H9 (cell line): ENCODE measurements at regions not wholly inside any gene's neighbourhood (a gene's known extent, or its start where the extent isn't known, plus 50 kb on each side); places are given as distances from the start of the nearest gene placed in this dataset.

Experiments
- DNase-seq: peaks from one replicate; pipeline ENCODE4 v3.0.0-alpha.2; 2017
- H2AFZ ChIP-seq: one replicate; pipeline ENCODE4 v1.6.1; 2013; ENCODE audit warnings: mild to moderate bottlenecking, low read length, control low read depth, moderate library complexity
- H2AK5ac ChIP-seq: 2 replicates; pipeline ENCODE4 v1.6.1; 2013; ENCODE audit warnings: low read length, control low read depth, mixed read lengths; ENCODE audit not compliant: insufficient read length
- H2BK120ac ChIP-seq: one replicate; pipeline ENCODE4 v1.6.1; 2013; ENCODE audit warnings: low read depth, mild to moderate bottlenecking, low read length, control low read depth, inconsistent platforms; ENCODE audit not compliant: poor library complexity, severe bottlenecking
- H2BK12ac ChIP-seq: 2 replicates; pipeline ENCODE4 v1.6.1; 2013; ENCODE audit warnings: low read length, control low read depth, mixed read lengths, low read depth; ENCODE audit not compliant: insufficient read length
- H2BK15ac ChIP-seq: 2 replicates; pipeline ENCODE4 v1.6.1; 2013; ENCODE audit warnings: low read depth, low read length, control low read depth
- H2BK20ac ChIP-seq: one replicate; pipeline ENCODE4 v1.6.1; 2013; ENCODE audit warnings: low read depth, mild to moderate bottlenecking, low read length, control low read depth, inconsistent platforms; ENCODE audit not compliant: poor library complexity, severe bottlenecking
- H2BK5ac ChIP-seq: 2 replicates; pipeline ENCODE4 v1.6.1; 2013; ENCODE audit warnings: low read length, control low read depth, mixed read lengths; ENCODE audit not compliant: insufficient read length
- H3K14ac ChIP-seq: 2 replicates; pipeline ENCODE4 v1.6.1; 2013; ENCODE audit warnings: low read length, control low read depth; ENCODE audit not compliant: insufficient read depth
- H3K18ac ChIP-seq: 2 replicates; pipeline ENCODE4 v1.6.1; 2013; ENCODE audit warnings: low read depth, mild to moderate bottlenecking, mixed read lengths, low read length, control low read depth; ENCODE audit not compliant: insufficient read length
- H3K23ac ChIP-seq: 2 replicates; pipeline ENCODE4 v1.6.1; 2013; ENCODE audit warnings: low read length, control low read depth, mixed read lengths, low read depth; ENCODE audit not compliant: insufficient read length
- H3K23me2 ChIP-seq: 2 replicates; pipeline ENCODE4 v1.6.1; 2013; ENCODE audit warnings: low read depth, mild to moderate bottlenecking, mixed read lengths, low read length, control low read depth; ENCODE audit not compliant: insufficient read length, poor library complexity, severe bottlenecking
- H3K27ac ChIP-seq: 2 replicates; pipeline ENCODE4 v1.5.1; 2013; ENCODE audit warnings: low read length, control low read depth, mixed read lengths, low read depth; ENCODE audit not compliant: insufficient read length
- H3K27me3 ChIP-seq: 2 replicates; pipeline ENCODE4 v1.6.1; 2013; ENCODE audit warnings: low read length, control low read depth, inconsistent platforms; ENCODE audit not compliant: insufficient read depth
- H3K4ac ChIP-seq: 2 replicates; pipeline ENCODE4 v1.6.1; 2013; ENCODE audit warnings: low read depth, mild to moderate bottlenecking, control low read depth, inconsistent platforms, low read length, moderate library complexity
- H3K4me1 ChIP-seq: 2 replicates; pipeline ENCODE4 v1.6.1; 2013; ENCODE audit warnings: low read length, control low read depth, inconsistent platforms; ENCODE audit not compliant: insufficient read depth
- H3K4me2 ChIP-seq: 2 replicates; pipeline ENCODE4 v1.6.1; 2013; ENCODE audit warnings: low read length, control low read depth, mixed read lengths; ENCODE audit not compliant: insufficient read length, insufficient read depth
- H3K56ac ChIP-seq: 2 replicates; pipeline ENCODE4 v1.6.1; 2013; ENCODE audit warnings: low read depth, mild to moderate bottlenecking, mixed read lengths, low read length, control low read depth; ENCODE audit not compliant: insufficient read length
- H3K79me1 ChIP-seq: 2 replicates; pipeline ENCODE4 v1.6.1; 2013; ENCODE audit warnings: low read depth, mild to moderate bottlenecking, moderate library complexity, low read length, control low read depth, inconsistent platforms; ENCODE audit not compliant: insufficient read depth, poor library complexity, severe bottlenecking
- H3K79me2 ChIP-seq: 2 replicates; pipeline ENCODE4 v1.6.1; 2013; ENCODE audit warnings: low read length, control low read depth, inconsistent platforms; ENCODE audit not compliant: insufficient read depth
- H3K9ac ChIP-seq: 2 replicates; pipeline ENCODE4 v1.6.1; 2013; ENCODE audit warnings: low read length, control low read depth, mixed read lengths; ENCODE audit not compliant: insufficient read length; ENCODE audit errors: extremely low read depth
- H3K9me3 ChIP-seq: one replicate; pipeline ENCODE4 v1.6.1; 2013; ENCODE audit warnings: low read depth, low read length, inconsistent platforms; ENCODE audit not compliant: control insufficient read depth
- H3T11ph ChIP-seq: one replicate; pipeline ENCODE4 v1.6.1; 2013; ENCODE audit warnings: mild to moderate bottlenecking, low read length, control low read depth, inconsistent platforms
- H4K20me1 ChIP-seq: one replicate; pipeline ENCODE4 v1.6.1; 2013; ENCODE audit not compliant: control insufficient read depth, insufficient read length, insufficient read depth
- H4K5ac ChIP-seq: 2 replicates; pipeline ENCODE4 v1.6.1; 2013; ENCODE audit warnings: low read depth, mild to moderate bottlenecking, mixed read lengths, low read length, control low read depth; ENCODE audit not compliant: insufficient read length
- H4K8ac ChIP-seq: replicated peaks from 2 replicates; pipeline ENCODE4 v1.6.1; 2013; ENCODE audit warnings: low read length, control low read depth, mixed read lengths, low read depth; ENCODE audit not compliant: insufficient read length
- H4K91ac ChIP-seq: 2 replicates; pipeline ENCODE4 v1.6.1; 2013; ENCODE audit warnings: low read depth, mild to moderate bottlenecking, moderate library complexity, mixed read lengths, low read length, control low read depth; ENCODE audit not compliant: insufficient read length
- H3K27ac Mint-ChIP-seq, 3 experiments: 2 replicates in 2 of 3; 3 replicates in 1 of 3; pipeline ENCODE4 v1.8.0; 2020 to 2021; ENCODE audit warnings: mixed read lengths in 3 of 3, mild to moderate bottlenecking in 1 of 3, moderate library complexity in 1 of 3
- H3K27me3 Mint-ChIP-seq: 2 replicates; pipeline ENCODE4 v1.8.0; 2021; ENCODE audit warnings: low read depth, mild to moderate bottlenecking, moderate library complexity, mixed read lengths
- H3K36me3 Mint-ChIP-seq, 3 experiments: 2 replicates in 2 of 3; 3 replicates in 1 of 3; pipeline ENCODE4 v1.8.0; 2020 to 2021; ENCODE audit warnings: low read depth in 3 of 3, mixed read lengths in 3 of 3; ENCODE audit not compliant: insufficient read depth in 1 of 3
- H3K4me1 Mint-ChIP-seq, 2 experiments: 2 replicates each; pipeline ENCODE4 v1.8.0; 2020; ENCODE audit warnings: mixed read lengths in 2 of 2
- H3K4me3 Mint-ChIP-seq, 2 experiments: 2 replicates in 1 of 2; 3 replicates in 1 of 2; pipeline ENCODE4 v1.8.0; 2020 to 2021; ENCODE audit warnings: mild to moderate bottlenecking in 2 of 2, mixed read lengths in 2 of 2, moderate library complexity in 1 of 2
- H3K9me3 Mint-ChIP-seq, 2 experiments: 2 replicates in 1 of 2; 3 replicates in 1 of 2; pipeline ENCODE4 v1.8.0; 2020; ENCODE audit warnings: mild to moderate bottlenecking in 2 of 2, mixed read lengths in 2 of 2, moderate library complexity in 1 of 2
- WGBS: extraction: QIAGEN DNeasy Blood & Tissue Kit; methylation state at CpG from one replicate; pipeline ENCODE4 v1.1.7; 2013; ENCODE audit warnings: missing lambda C conversion rate, low lambda C conversion rate, mixed read lengths; ENCODE audit not compliant: insufficient read length; ENCODE audit errors: extremely low coverage; 5-methylcytosine and 5-hydroxymethylcytosine counted together
- TF ChIP-seq, protein P1 (sequence below): fragments of 200-600 bp; sonication (generic); conservative IDR thresholded peaks from 3 replicates; pipeline ENCODE4 v1.8.0; 2021; ENCODE audit warnings: antibody characterized with exemption, mild to moderate bottlenecking

DNA sequence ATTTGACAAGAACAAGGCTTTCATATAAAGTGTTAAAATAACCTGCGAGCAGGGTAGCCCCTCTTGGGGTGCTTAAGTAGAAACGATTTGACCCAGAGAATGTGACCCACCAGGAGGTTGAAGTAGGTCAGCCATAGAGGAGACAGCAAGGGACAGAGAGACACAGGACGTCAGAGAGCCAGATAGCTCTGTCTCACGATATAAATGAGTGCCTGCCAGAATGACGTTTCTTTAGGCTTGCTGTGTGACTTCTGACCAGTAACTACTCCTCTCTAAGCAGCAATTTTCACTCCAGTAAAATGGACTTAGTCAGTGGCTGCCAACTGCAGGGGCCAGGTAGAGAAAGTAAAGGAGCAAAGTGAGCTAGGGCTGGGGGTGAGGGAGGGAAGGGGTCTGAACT lies 473.0 kb upstream of the C16orf82 start:
- Histone ChIP-seq H4K8ac (no peak overlapping the region), H3K4ac (no peak overlapping the region), H2BK120ac (no peak overlapping the region), H3K18ac (no peak overlapping the region), H3K27me3 (no peaks in the 10 kb centered on the region), H3K4me2 (no peak overlapping the region), H2AK5ac (no peak overlapping the region), H4K91ac (no peak overlapping the region), H2BK5ac (no peak overlapping the region), H3K56ac (no peak overlapping the region), H2BK20ac (no peak overlapping the region), H3K9me3 (no peaks in the 10 kb centered on the region), H3K4me1 (peaks cover 5% of the 10 kb centered on the region; the same call in 1 of the 2 replicates), H2AFZ (no peak overlapping the region), H3T11ph (no peak overlapping the region), H3K27ac (no peak overlapping the region), H2BK15ac (peak overlapping the region; percentile 52; the same call in 1 of the 2 replicates), H2BK12ac (no peak overlapping the region), H3K79me2 (no peaks in the 10 kb centered on the region), H3K23me2 (no peaks in the 10 kb centered on the region), H4K5ac (no peak overlapping the region), H3K14ac (no peak overlapping the region), H4K20me1 (no peaks in the 10 kb centered on the region), H3K79me1 (no peaks in the 10 kb centered on the region), H3K9ac (no peak overlapping the region), H3K23ac (no peak overlapping the region)
- DNase-seq: no peak
- H3K36me3 Mint-ChIP-seq: peaks cover 0 to 3% (median 0%) of the 10 kb centered on the region in 3 experiments; a peak in 1 of 7 replicates
- no peaks in the 10 kb centered on the region for H3K9me3 Mint-ChIP-seq
- no peak overlapping the region for H3K27ac Mint-ChIP-seq
- H3K27me3 Mint-ChIP-seq: no peaks in the 10 kb centered on the region; the same call in 1 of the 2 replicates
- TF ChIP-seq, protein P1, sequence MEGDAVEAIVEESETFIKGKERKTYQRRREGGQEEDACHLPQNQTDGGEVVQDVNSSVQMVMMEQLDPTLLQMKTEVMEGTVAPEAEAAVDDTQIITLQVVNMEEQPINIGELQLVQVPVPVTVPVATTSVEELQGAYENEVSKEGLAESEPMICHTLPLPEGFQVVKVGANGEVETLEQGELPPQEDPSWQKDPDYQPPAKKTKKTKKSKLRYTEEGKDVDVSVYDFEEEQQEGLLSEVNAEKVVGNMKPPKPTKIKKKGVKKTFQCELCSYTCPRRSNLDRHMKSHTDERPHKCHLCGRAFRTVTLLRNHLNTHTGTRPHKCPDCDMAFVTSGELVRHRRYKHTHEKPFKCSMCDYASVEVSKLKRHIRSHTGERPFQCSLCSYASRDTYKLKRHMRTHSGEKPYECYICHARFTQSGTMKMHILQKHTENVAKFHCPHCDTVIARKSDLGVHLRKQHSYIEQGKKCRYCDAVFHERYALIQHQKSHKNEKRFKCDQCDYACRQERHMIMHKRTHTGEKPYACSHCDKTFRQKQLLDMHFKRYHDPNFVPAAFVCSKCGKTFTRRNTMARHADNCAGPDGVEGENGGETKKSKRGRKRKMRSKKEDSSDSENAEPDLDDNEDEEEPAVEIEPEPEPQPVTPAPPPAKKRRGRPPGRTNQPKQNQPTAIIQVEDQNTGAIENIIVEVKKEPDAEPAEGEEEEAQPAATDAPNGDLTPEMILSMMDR: no peak
- H3K4me3 Mint-ChIP-seq: no peak overlapping the region
- WGBS: no CpG with 5 or more reads among the region's 5 CpGs
- H3K4me1 Mint-ChIP-seq: peaks cover 26 to 27% of the 10 kb centered on the region in 2 experiments
